ENCODE measurements at regions not wholly inside any gene's neighbourhood (a gene's known extent, or its start where the extent isn't known, plus 50 kb on each side); places are given as distances from the start of the nearest gene placed in this dataset.

DNA sequence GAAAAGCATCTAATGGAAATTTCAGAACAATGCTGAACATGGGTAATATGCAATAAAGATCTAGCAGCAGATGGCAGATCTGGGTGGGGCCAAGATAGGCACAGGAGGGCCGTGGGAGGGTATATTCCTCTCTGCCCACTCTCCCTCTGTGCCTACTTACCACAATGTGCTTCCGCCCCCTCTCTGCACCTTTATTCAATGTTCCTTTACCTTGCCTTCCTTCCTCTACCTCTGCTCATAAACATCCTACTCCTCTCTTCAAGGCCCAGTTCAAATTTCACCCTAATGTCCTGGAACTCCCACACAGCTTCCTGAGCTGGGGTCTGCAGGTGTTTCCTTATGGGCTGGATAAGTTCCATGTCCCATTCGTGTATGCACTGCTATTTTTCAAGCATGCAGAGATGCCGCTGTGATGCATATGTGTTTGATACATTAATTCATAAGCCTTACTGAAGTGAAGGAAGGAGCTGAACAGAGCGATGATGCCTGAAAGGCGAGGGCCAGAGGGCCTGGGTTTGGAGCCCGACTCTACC is 65.6 kb upstream of the EDEM3 start:
- Histone ChIP-seq H3K9me3 (ENCODE audit: control insufficient read depth in 1 of 2, insufficient read depth in 1 of 2, low read depth in 1 of 2, low read length in 2 of 2) (no peaks in the 10 kb centered on the region), H3K9ac (ENCODE audit: low read length) (no peak overlapping the region), H4K20me1 (ENCODE audit: insufficient read depth) (no peaks in the 10 kb centered on the region), H3K79me2 (ENCODE audit: insufficient read depth, low read length) (no peaks in the 10 kb centered on the region), H2AFZ (ENCODE audit: low read depth, low read length, poor library complexity, severe bottlenecking) (no peak overlapping the region), H3K4me2 (ENCODE audit: low read length) (no peak overlapping the region), H3K27me3 (ENCODE audit: insufficient read depth, low read length) (no peaks in the 10 kb centered on the region), H3K4me1 (ENCODE audit: control insufficient read depth in 1 of 2, insufficient read depth in 2 of 2, low read length in 2 of 2) (no peaks in the 10 kb centered on the region), H3K9me2 (ENCODE audit: insufficient read depth) (no peaks in the 10 kb centered on the region), H3K27ac (ENCODE audit: low read depth, low read length) (no peak overlapping the region), H3K4me3 (replicated peaks in 1 of 2; ENCODE audit: low read depth in 1 of 2, low read length in 2 of 2) (no peak overlapping the region), H3K36me3 (ENCODE audit: control insufficient read depth in 1 of 2, insufficient read depth in 2 of 2, low read length in 2 of 2) (no peaks in the 10 kb centered on the region)
- ChIA-PET POLR2A (no interaction called here), CTCF (no interaction called here), RAD21 (ENCODE audit: low non-redundant PET in 1 of 2, low total read pairs in 2 of 2, uncharacterized antibody in 2 of 2, unreplicated experiment in 2 of 2) (no interaction called here)
- DNase-seq (ENCODE audit: low read depth, low spot score) (no peak), ATAC-seq (no peak)
- intact Hi-C loops (cut with micrococcal nuclease) = no loop called here
- TF ChIP-seq JUND (IDR thresholded peaks at IDR 0.05) (no peak), ZFX (IDR thresholded peaks at IDR 0.05) (no peak), EGR1 (IDR thresholded peaks at IDR 0.05; ENCODE audit: low read depth) (no peak)
- no TSS peak for BruUV-seq (replicated peaks)

DNA sequence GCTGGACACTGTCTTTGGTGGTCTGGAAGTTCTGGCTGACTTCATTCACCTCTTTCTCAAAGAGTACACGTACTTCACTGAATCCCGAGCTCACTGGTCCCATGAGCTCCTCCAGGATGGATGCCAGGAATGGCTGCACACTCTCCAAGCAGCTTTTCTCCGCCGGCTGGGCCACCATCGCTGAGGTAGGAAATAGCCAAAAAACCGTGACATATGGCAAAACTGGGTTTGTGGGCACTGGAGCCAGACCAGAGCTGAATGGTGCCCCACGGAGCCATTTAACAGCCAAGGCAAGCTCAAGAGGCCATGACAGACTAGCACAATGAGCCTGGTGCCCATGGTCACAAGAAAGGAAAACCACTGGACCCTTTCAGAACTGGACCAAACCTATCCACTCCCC is 64.0 kb upstream of the EDEM3 start:
- no peak overlapping the region for H3K9ac ChIP-seq (ENCODE audit: low read length)
- peaks cover 3 to 4% of the 10 kb centered on the region in 2 experiments; a peak in 3 of 4 replicates for H3K9me3 ChIP-seq (ENCODE audit: control insufficient read depth in 1 of 2, insufficient read depth in 1 of 2, low read depth in 1 of 2, low read length in 2 of 2)
- H3K79me2 ChIP-seq (ENCODE audit: insufficient read depth, low read length) = no peaks in the 10 kb centered on the region
- no peak overlapping the region for H3K4me3 ChIP-seq (replicated peaks in 1 of 2; ENCODE audit: low read depth in 1 of 2, low read length in 2 of 2)
- H4K20me1 ChIP-seq (ENCODE audit: insufficient read depth) = no peaks in the 10 kb centered on the region
- BruUV-seq (replicated peaks) = no TSS peak
- intact Hi-C loops (cut with micrococcal nuclease) = no loop called here
- ChIA-PET CTCF (no interaction called here), POLR2A (no interaction called here), RAD21 (ENCODE audit: low non-redundant PET in 1 of 2, low total read pairs in 2 of 2, uncharacterized antibody in 2 of 2, unreplicated experiment in 2 of 2) (no interaction called here)
- no peaks in the 10 kb centered on the region for H3K9me2 ChIP-seq (ENCODE audit: insufficient read depth)
- no peak overlapping the region for H3K27ac ChIP-seq (ENCODE audit: low read depth, low read length)
- H3K4me1 ChIP-seq (ENCODE audit: control insufficient read depth in 1 of 2, insufficient read depth in 2 of 2, low read length in 2 of 2) = no peaks in the 10 kb centered on the region
- H3K4me2 ChIP-seq (ENCODE audit: low read length) = no peak overlapping the region
- no peak for DNase-seq (ENCODE audit: low read depth, low spot score)
- H3K36me3 ChIP-seq (ENCODE audit: control insufficient read depth in 1 of 2, insufficient read depth in 2 of 2, low read length in 2 of 2) = no peaks in the 10 kb centered on the region
- H2AFZ ChIP-seq (ENCODE audit: low read depth, low read length, poor library complexity, severe bottlenecking) = no peak overlapping the region
- ATAC-seq = no peak
- H3K27me3 ChIP-seq (ENCODE audit: insufficient read depth, low read length) = no peaks in the 10 kb centered on the region
- TF ChIP-seq, protein P1, sequence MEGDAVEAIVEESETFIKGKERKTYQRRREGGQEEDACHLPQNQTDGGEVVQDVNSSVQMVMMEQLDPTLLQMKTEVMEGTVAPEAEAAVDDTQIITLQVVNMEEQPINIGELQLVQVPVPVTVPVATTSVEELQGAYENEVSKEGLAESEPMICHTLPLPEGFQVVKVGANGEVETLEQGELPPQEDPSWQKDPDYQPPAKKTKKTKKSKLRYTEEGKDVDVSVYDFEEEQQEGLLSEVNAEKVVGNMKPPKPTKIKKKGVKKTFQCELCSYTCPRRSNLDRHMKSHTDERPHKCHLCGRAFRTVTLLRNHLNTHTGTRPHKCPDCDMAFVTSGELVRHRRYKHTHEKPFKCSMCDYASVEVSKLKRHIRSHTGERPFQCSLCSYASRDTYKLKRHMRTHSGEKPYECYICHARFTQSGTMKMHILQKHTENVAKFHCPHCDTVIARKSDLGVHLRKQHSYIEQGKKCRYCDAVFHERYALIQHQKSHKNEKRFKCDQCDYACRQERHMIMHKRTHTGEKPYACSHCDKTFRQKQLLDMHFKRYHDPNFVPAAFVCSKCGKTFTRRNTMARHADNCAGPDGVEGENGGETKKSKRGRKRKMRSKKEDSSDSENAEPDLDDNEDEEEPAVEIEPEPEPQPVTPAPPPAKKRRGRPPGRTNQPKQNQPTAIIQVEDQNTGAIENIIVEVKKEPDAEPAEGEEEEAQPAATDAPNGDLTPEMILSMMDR (IDR thresholded peaks at IDR 0.05 in 2 of 3, conservative IDR thresholded peaks at IDR 0.05 in 1 of 3; ENCODE audit: borderline replicate concordance in 1 of 3, insufficient read depth in 1 of 3, low read depth in 2 of 3, low read length in 2 of 3) = no peak
- no peak for TF ChIP-seq EGR1 (IDR thresholded peaks at IDR 0.05; ENCODE audit: low read depth)
- TF ChIP-seq, protein P2, sequence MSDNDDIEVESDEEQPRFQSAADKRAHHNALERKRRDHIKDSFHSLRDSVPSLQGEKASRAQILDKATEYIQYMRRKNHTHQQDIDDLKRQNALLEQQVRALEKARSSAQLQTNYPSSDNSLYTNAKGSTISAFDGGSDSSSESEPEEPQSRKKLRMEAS (IDR thresholded peaks at IDR 0.05) = no peak
- no peak for TF ChIP-seq POLR2AphosphoS5 (IDR thresholded peaks at IDR 0.05; ENCODE audit: low read depth, low read length)
- TF ChIP-seq SIN3A (IDR thresholded peaks at IDR 0.05; ENCODE audit: low read depth) = no peak
- no peak for TF ChIP-seq ZNF274 (IDR thresholded peaks at IDR 0.05; ENCODE audit: low read depth, low read length)
- TF ChIP-seq, protein P3, sequence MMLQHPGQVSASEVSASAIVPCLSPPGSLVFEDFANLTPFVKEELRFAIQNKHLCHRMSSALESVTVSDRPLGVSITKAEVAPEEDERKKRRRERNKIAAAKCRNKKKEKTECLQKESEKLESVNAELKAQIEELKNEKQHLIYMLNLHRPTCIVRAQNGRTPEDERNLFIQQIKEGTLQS (IDR thresholded peaks at IDR 0.05) = no peak
- no peak for TF ChIP-seq YY1 (IDR thresholded peaks at IDR 0.05; ENCODE audit: extremely low read depth, insufficient replicate concordance, low read depth, low read length)
- no peak for TF ChIP-seq SRF (IDR thresholded peaks at IDR 0.05; ENCODE audit: low read depth)
- TF ChIP-seq CBX3 (IDR thresholded peaks at IDR 0.05; ENCODE audit: low read depth) = no peak
- TF ChIP-seq ZFX (IDR thresholded peaks at IDR 0.05) = no peak
- TF ChIP-seq, protein P4, sequence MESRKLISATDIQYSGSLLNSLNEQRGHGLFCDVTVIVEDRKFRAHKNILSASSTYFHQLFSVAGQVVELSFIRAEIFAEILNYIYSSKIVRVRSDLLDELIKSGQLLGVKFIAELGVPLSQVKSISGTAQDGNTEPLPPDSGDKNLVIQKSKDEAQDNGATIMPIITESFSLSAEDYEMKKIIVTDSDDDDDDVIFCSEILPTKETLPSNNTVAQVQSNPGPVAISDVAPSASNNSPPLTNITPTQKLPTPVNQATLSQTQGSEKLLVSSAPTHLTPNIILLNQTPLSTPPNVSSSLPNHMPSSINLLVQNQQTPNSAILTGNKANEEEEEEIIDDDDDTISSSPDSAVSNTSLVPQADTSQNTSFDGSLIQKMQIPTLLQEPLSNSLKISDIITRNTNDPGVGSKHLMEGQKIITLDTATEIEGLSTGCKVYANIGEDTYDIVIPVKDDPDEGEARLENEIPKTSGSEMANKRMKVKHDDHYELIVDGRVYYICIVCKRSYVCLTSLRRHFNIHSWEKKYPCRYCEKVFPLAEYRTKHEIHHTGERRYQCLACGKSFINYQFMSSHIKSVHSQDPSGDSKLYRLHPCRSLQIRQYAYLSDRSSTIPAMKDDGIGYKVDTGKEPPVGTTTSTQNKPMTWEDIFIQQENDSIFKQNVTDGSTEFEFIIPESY (IDR thresholded peaks at IDR 0.05; ENCODE audit: extremely low read depth, insufficient replicate concordance, low read length) = no peak
- TF ChIP-seq SP1 (IDR thresholded peaks at IDR 0.05; ENCODE audit: low read depth) = no peak
- TF ChIP-seq TCF7L2 (IDR thresholded peaks at IDR 0.05; ENCODE audit: borderline replicate concordance, extremely low read depth, insufficient read depth, insufficient read length) = no peak
